ENCODE measurements at regions not wholly inside any gene's neighbourhood (a gene's known extent, or its start where the extent isn't known, plus 50 kb on each side); places are given as distances from the start of the nearest gene placed in this dataset.

DNA sequence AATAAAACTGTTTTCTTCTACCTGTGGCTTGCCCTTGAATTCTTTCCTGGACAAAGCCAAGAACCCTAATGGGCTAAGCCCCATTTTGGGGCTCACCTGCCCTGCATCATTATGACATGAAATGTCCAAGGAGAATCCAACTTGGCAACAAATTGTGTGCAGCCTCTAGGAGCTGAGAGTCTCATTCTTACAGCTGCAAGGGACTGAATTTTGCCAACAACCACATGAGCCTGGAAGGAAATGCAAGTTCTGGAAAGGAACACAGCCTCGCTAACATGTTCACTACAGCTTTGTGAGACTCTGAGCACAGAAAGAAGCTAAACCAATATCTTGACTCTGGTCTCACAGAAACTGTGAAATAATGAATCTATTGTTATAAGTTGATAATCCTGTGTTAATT lies 94.8 kb upstream of the CDH12 start:
- TF ChIP-seq EZH2phosphoT487 (IDR thresholded peaks at IDR 0.05; ENCODE audit: low read depth, severe bottlenecking, unreplicated experiment): no peak
- TF ChIP-seq, protein P1, sequence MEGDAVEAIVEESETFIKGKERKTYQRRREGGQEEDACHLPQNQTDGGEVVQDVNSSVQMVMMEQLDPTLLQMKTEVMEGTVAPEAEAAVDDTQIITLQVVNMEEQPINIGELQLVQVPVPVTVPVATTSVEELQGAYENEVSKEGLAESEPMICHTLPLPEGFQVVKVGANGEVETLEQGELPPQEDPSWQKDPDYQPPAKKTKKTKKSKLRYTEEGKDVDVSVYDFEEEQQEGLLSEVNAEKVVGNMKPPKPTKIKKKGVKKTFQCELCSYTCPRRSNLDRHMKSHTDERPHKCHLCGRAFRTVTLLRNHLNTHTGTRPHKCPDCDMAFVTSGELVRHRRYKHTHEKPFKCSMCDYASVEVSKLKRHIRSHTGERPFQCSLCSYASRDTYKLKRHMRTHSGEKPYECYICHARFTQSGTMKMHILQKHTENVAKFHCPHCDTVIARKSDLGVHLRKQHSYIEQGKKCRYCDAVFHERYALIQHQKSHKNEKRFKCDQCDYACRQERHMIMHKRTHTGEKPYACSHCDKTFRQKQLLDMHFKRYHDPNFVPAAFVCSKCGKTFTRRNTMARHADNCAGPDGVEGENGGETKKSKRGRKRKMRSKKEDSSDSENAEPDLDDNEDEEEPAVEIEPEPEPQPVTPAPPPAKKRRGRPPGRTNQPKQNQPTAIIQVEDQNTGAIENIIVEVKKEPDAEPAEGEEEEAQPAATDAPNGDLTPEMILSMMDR (IDR thresholded peaks at IDR 0.05; ENCODE audit: poor library complexity): no peak

Measured in hepatocyte (in vitro differentiated cells).